ENCODE measurements at regions not wholly inside any gene's neighbourhood (a gene's known extent, or its start where the extent isn't known, plus 50 kb on each side); places are given as distances from the start of the nearest gene placed in this dataset.
A peak's percentile ranks its signal among the peaks of the same experiment; 100 is the strongest.

GRCh38 chr16:51683882-51684281, 532.8 kb upstream of the SALL1 start:
- TF ChIP-seq ZNF462 (CRISPR knock-in tag; IDR thresholded peaks at IDR 0.05) (no peak), ZNF114 (CRISPR knock-in tag; IDR thresholded peaks at IDR 0.05) (no peak), REST (IDR thresholded peaks at IDR 0.05; ENCODE audit: unreplicated experiment) (no peak), NANOG (IDR thresholded peaks at IDR 0.05; ENCODE audit: borderline replicate concordance) (no peak), STAT1 (IDR thresholded peaks at IDR 0.05; ENCODE audit: unreplicated experiment) (no peak), POLR2AphosphoS5 (IDR thresholded peaks at IDR 0.05; ENCODE audit: low read depth) (no peak), CREB1 (CRISPR knock-in tag; IDR thresholded peaks at IDR 0.05; ENCODE audit: low read depth) (no peak), EZH2phosphoT487 (IDR thresholded peaks at IDR 0.05; ENCODE audit: unreplicated experiment) (no peak), EZH2 (IDR thresholded peaks at IDR 0.05; ENCODE audit: low read depth, unreplicated experiment) (no peak), JUNB (IDR thresholded peaks at IDR 0.05; ENCODE audit: unreplicated experiment) (no peak)
- TF ChIP-seq, protein P1, sequence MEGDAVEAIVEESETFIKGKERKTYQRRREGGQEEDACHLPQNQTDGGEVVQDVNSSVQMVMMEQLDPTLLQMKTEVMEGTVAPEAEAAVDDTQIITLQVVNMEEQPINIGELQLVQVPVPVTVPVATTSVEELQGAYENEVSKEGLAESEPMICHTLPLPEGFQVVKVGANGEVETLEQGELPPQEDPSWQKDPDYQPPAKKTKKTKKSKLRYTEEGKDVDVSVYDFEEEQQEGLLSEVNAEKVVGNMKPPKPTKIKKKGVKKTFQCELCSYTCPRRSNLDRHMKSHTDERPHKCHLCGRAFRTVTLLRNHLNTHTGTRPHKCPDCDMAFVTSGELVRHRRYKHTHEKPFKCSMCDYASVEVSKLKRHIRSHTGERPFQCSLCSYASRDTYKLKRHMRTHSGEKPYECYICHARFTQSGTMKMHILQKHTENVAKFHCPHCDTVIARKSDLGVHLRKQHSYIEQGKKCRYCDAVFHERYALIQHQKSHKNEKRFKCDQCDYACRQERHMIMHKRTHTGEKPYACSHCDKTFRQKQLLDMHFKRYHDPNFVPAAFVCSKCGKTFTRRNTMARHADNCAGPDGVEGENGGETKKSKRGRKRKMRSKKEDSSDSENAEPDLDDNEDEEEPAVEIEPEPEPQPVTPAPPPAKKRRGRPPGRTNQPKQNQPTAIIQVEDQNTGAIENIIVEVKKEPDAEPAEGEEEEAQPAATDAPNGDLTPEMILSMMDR (conservative IDR thresholded peaks at IDR 0.05; ENCODE audit: low read depth in 2 of 2): no peak
- DNase-seq (ENCODE audit: low spot score): no peak
- Histone ChIP-seq H3K9me2 (ENCODE audit: insufficient read depth) (peaks cover 4% of the 10 kb centered on the region; the same call in 1 of the 2 replicates), H3K4me1 (ENCODE audit: insufficient read depth) (peaks cover 12% of the 10 kb centered on the region), H3F3A (replicated peaks; ENCODE audit: low read depth) (no peaks in the 10 kb centered on the region), H3K4me2 (no peak overlapping the region), H3K36me3 (ENCODE audit: insufficient read depth) (no peaks in the 10 kb centered on the region), H3K27me3 (ENCODE audit: insufficient read depth) (no peaks in the 10 kb centered on the region), H3K79me2 (replicated peaks; ENCODE audit: insufficient read depth) (no peaks in the 10 kb centered on the region), H3K4me3 (no peak overlapping the region), H3K27ac (ENCODE audit: low read depth) (no peak overlapping the region), H2AFZ (peak overlapping the region; percentile 92), H4K20me1 (replicated peaks; ENCODE audit: insufficient read depth) (no peaks in the 10 kb centered on the region)
- Mint-ChIP-seq H3K4me1 (peaks cover 16% of the 10 kb centered on the region), H3K36me3 (ENCODE audit: low read depth) (0 out of 3 replicates have a peak, but pooled peaks cover 3% of the 10 kb centered on the region), H3K4me3 (no peak overlapping the region), H3K9me3 (no peaks in the 10 kb centered on the region), H3K27me3 (ENCODE audit: insufficient read depth, low read depth, poor library complexity) (no peaks in the 10 kb centered on the region), H3K27ac (no peak overlapping the region)
- no peak for ATAC-seq
